HCT116 (cell line): ENCODE measurements at regions not wholly inside any gene's neighbourhood (a gene's known extent, or its start where the extent isn't known, plus 50 kb on each side); places are given as distances from the start of the nearest gene placed in this dataset.

Source experiments
- CTCF ChIP-seq, 3 experiments: fragments of 200-600 bp in 1 of 3; sonication (generic) in 1 of 3; IDR thresholded peaks in 2 of 3; conservative IDR thresholded peaks in 1 of 3; 2 replicates each; pipeline ENCODE4 v1.5.1; 2012 to 2017; ENCODE audit warnings: low read depth in 2 of 3, low read length in 2 of 3, antibody characterized with exemption in 1 of 3, borderline replicate concordance in 1 of 3, control low read depth in 1 of 3, mild to moderate bottlenecking in 1 of 3, mixed read lengths in 1 of 3, mixed run types in 1 of 3, moderate library complexity in 1 of 3; ENCODE audit not compliant: insufficient read depth in 1 of 3
- EGR1 ChIP-seq: IDR thresholded peaks from 2 replicates; pipeline ENCODE4 v1.6.1; 2012; ENCODE audit warnings: low read depth
- ELF1 ChIP-seq: IDR thresholded peaks from 2 replicates; pipeline ENCODE4 v1.6.1; 2012; ENCODE audit warnings: low read depth, borderline replicate concordance
- EZH2 ChIP-seq: fragments of 200-600 bp; sonication (generic); IDR thresholded peaks from 2 replicates; pipeline ENCODE4 v1.6.1; 2017; ENCODE audit warnings: antibody characterized with exemption, mixed run types
- POLR2A ChIP-seq: IDR thresholded peaks from 2 replicates; pipeline ENCODE4 v1.7.0; 2011; ENCODE audit warnings: borderline replicate concordance; ENCODE audit not compliant: insufficient read depth, insufficient read length; ENCODE audit errors: extremely low read depth
- POLR2AphosphoS5 ChIP-seq: IDR thresholded peaks from 2 replicates; pipeline ENCODE4 v1.6.1; 2011; ENCODE audit warnings: mild to moderate bottlenecking, low read depth, low read length, moderate library complexity
- TCF7L2 ChIP-seq: IDR thresholded peaks from 2 replicates; pipeline ENCODE4 v1.7.0; 2011; ENCODE audit warnings: borderline replicate concordance, inconsistent platforms; ENCODE audit not compliant: insufficient read depth, insufficient read length; ENCODE audit errors: extremely low read depth
- ZNF274 ChIP-seq: fragments of 200-500 bp; sonication (Bioruptor generic); IDR thresholded peaks from 2 replicates; pipeline ENCODE4 v1.6.1; 2014; ENCODE audit warnings: mild to moderate bottlenecking, low read depth, low read length, inconsistent platforms

GRCh38 chr2:40741532-40741931 is 289.6 kb upstream of the SLC8A1 start:
- no peak for TF ChIP-seq POLR2AphosphoS5
- no peak for TF ChIP-seq POLR2A
- TF ChIP-seq CTCF (IDR thresholded peaks at IDR 0.05 in 2 of 3, conservative IDR thresholded peaks at IDR 0.05 in 1 of 3; ENCODE audit: borderline replicate concordance in 1 of 3, insufficient read depth in 1 of 3, low read depth in 2 of 3, low read length in 2 of 3): no peak
- TF ChIP-seq TCF7L2: no peak
- no peak for TF ChIP-seq EGR1
- TF ChIP-seq ZNF274: no peak
- TF ChIP-seq EZH2: no peak
- no peak for TF ChIP-seq ELF1
